ENCODE measurements at regions not wholly inside any gene's neighbourhood (a gene's known extent, or its start where the extent isn't known, plus 50 kb on each side); places are given as distances from the start of the nearest gene placed in this dataset.

- no peak for TF ChIP-seq TAF1 (IDR thresholded peaks at IDR 0.05; ENCODE audit: low read depth, low read length)
- TF ChIP-seq MAX (IDR thresholded peaks at IDR 0.05): no peak
- TF ChIP-seq, protein P1, sequence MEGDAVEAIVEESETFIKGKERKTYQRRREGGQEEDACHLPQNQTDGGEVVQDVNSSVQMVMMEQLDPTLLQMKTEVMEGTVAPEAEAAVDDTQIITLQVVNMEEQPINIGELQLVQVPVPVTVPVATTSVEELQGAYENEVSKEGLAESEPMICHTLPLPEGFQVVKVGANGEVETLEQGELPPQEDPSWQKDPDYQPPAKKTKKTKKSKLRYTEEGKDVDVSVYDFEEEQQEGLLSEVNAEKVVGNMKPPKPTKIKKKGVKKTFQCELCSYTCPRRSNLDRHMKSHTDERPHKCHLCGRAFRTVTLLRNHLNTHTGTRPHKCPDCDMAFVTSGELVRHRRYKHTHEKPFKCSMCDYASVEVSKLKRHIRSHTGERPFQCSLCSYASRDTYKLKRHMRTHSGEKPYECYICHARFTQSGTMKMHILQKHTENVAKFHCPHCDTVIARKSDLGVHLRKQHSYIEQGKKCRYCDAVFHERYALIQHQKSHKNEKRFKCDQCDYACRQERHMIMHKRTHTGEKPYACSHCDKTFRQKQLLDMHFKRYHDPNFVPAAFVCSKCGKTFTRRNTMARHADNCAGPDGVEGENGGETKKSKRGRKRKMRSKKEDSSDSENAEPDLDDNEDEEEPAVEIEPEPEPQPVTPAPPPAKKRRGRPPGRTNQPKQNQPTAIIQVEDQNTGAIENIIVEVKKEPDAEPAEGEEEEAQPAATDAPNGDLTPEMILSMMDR (IDR thresholded peaks at IDR 0.05; ENCODE audit: control extremely low read depth in 1 of 3, insufficient read depth in 1 of 3, low read depth in 1 of 3, low read length in 3 of 3): no peak
- no peak for TF ChIP-seq EZH2 (IDR thresholded peaks at IDR 0.05; ENCODE audit: low read depth, low read length, severe bottlenecking)
- no peak for TF ChIP-seq GABPA (IDR thresholded peaks at IDR 0.05; ENCODE audit: borderline replicate concordance, insufficient read depth, low read length)
- TF ChIP-seq PHF8 (conservative IDR thresholded peaks at IDR 0.05; ENCODE audit: low read depth, low read length): no peak
- no peak for TF ChIP-seq POLR2A (IDR thresholded peaks at IDR 0.05; ENCODE audit: control extremely low read depth in 1 of 2, low read depth in 2 of 2, low read length in 2 of 2)
These were observed 165.8 kb upstream of the PPARGC1A start for GRCh38 chr4:24055623-24056022.
